GM19463 (cell line): ENCODE measurements at regions not wholly inside any gene's neighbourhood (a gene's known extent, or its start where the extent isn't known, plus 50 kb on each side); places are given as distances from the start of the nearest gene placed in this dataset.

Experiments
- ATAC-seq: cut with Tn5 transposase; IDR thresholded peaks from one replicate; pipeline ENCODE4 v1.9.1; 2021; ENCODE audit warnings: mild to moderate bottlenecking, moderate library complexity; ENCODE audit not compliant: unreplicated experiment

DNA sequence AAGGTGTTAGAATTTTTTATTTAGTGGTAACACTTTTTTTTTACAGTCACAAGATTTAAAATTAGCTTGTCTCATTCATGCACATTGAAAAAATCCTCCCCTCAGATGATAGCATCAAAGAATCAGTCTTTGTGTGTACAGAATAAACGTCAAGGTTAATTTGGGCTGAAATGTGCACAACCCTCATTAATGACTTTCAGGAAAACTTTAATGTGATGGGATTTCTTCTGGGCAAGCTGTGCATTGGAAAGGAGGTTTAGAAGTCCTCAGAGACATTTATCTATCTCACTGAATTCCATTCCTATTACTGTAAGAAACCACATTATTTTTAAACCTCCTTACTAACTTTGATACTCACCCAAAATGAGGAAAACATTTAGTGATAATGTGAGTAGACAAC lies 88.2 kb upstream of the TECRL start:
- no peak for ATAC-seq

GRCh38 chr4:64495946-64496345 lies 86.7 kb upstream of the TECRL start:
- ATAC-seq, result no peak

DNA sequence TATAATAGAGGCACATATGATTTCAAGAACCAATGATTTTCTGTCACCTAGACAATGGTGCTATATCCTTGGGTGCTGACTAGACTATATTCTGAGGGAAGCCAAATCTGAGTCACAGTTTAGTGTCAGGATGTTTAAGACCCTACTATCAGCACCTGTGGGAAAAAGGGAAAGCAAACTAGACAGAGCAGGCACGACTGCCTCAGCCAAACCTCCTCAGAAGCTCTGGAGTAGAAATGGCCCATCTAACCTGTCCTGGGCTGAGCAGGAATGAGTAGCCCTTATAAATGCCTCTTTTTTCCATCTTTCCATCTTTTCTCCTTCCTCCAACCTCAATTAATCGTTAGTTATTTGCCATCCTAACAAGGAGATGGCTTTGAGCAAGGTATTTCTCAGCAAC lies 80.4 kb upstream of the TECRL start:
- no peak for ATAC-seq

DNA sequence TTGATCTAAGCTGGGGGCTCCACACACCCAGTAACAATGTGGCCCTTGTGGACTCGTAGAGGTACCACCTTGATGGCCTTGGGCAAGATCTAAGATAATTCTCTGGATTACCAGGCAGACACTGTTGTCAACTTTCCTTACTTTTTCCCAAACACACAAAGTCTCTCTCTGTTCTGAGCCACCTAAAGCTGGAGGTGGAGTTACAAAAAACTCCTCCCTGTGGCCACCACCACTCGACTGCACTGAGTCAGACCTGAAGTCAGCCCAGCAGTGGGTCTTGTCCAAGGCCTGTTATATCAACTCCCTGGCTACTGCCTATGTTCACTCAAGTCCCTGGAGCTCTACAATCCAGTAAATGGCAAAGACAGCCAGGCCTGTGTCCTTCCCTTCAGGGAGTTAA lies 70.1 kb upstream of the TECRL start:
- no peak for ATAC-seq

DNA sequence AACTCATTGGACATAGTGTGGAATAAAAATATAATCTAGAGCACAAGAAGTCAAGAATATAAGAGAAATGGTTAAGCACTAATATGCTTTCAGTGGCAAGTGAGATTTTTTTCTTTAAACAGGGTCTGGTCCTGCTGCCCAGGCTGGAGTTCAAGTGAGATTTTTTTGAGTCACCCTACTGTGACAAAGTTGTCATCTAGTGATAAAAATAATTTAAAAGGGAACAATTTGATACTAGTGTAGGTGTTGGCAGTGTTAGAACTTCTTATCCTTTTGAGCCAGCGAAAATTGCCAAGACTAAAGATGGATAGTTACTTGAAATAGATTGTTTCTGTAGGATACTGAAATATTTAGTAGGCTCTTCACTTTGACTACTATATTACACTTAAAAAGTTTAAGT lies 67.9 kb upstream of the TECRL start:
- ATAC-seq, result no peak

DNA sequence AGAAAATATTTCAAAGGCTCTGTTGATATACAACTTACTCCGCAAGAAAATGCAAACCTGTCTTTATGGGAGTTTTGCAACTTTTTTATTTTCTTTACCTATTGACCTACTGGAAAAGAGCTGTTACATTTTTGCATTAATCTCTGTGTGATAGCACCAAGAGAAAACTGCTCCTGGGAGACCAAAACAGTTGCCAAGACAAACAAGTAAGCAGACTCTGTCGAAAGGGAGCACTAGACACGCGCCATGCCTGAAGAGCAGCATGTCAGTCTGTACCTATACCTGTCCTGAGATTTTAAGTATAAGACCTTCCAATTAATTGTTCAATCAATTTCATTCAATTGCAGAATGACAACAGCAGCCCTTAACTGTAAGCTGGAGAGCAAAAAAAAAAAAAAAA lies 56.0 kb upstream of the TECRL start:
- no peak for ATAC-seq

GRCh38 chr4:64464581-64464980 lies 55.3 kb upstream of the TECRL start:
- no peak for ATAC-seq
